ENCODE measurements at regions not wholly inside any gene's neighbourhood (a gene's known extent, or its start where the extent isn't known, plus 50 kb on each side); places are given as distances from the start of the nearest gene placed in this dataset.

DNA sequence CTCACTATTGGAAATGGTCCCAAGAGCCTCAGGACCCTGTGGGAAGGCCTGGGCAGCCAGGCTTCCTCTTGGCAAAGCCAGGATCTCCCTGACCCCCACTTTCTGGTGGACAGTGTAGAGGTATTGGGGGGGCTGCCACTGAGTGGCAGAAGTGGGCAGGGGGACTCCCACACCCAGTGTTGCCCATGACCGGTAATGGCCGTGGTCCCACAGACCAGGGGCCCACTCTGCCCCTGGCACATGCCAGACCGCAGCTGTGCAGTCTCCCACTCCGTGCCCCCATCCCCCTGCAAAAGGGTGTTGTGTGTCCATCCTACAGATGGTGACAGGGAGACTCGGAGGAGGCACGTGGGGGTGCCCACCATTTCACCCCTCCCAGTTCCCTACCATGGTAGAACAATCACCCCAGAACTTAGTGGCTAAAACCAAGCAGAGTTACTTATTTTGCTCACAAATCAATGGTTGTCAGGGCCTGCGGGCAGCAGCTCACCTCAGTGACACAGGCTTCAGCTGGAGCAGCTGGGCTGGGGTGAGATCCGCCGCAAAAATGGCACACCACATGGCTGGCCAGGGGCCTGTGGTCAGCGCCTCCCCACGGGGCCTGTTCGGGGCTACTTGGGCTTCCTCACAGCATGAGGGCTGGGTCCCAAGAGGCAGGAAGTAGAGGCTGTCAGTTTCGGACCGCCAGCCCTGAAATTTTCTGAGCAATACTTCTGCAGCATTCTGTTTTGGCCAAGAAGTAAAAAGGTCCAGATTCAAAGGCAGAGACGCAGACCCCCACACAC, 59.0 kb upstream of the ZNF469 start:
- TF ChIP-seq, protein P1, sequence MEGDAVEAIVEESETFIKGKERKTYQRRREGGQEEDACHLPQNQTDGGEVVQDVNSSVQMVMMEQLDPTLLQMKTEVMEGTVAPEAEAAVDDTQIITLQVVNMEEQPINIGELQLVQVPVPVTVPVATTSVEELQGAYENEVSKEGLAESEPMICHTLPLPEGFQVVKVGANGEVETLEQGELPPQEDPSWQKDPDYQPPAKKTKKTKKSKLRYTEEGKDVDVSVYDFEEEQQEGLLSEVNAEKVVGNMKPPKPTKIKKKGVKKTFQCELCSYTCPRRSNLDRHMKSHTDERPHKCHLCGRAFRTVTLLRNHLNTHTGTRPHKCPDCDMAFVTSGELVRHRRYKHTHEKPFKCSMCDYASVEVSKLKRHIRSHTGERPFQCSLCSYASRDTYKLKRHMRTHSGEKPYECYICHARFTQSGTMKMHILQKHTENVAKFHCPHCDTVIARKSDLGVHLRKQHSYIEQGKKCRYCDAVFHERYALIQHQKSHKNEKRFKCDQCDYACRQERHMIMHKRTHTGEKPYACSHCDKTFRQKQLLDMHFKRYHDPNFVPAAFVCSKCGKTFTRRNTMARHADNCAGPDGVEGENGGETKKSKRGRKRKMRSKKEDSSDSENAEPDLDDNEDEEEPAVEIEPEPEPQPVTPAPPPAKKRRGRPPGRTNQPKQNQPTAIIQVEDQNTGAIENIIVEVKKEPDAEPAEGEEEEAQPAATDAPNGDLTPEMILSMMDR (IDR thresholded peaks at IDR 0.05; ENCODE audit: control insufficient read depth, insufficient read depth, low read depth, low read length, missing control alignments) = no peak

GRCh38 chr16:88325087-88325750, 57.5 kb upstream of the ZNF469 start:
- TF ChIP-seq, protein P1 (IDR thresholded peaks at IDR 0.05; ENCODE audit: control insufficient read depth, insufficient read depth, low read depth, low read length, missing control alignments) = no peak
- no peak overlapping the region for H3K4me3 ChIP-seq (ENCODE audit: control insufficient read depth, low read depth, low read length)
- DNase-seq (ENCODE audit: low read depth) = no peak

More for the DNA sequence above, 59.0 kb upstream of the ZNF469 start:
- DNase-seq (ENCODE audit: low read depth) = no peak
- H3K4me3 ChIP-seq (ENCODE audit: control insufficient read depth, low read depth, low read length) = no peak overlapping the region

GRCh38 chr16:88325976-88326375, 56.8 kb upstream of the ZNF469 start:
- no peak overlapping the region for H3K4me3 ChIP-seq (ENCODE audit: control insufficient read depth, low read depth, low read length)
- no peak for DNase-seq (ENCODE audit: low read depth)
- TF ChIP-seq, protein P1 (IDR thresholded peaks at IDR 0.05; ENCODE audit: control insufficient read depth, insufficient read depth, low read depth, low read length, missing control alignments) = no peak

GRCh38 chr16:88326611-88327485, 55.9 kb upstream of the ZNF469 start:
- DNase-seq (ENCODE audit: low read depth) = no peak
- no peak overlapping the region for H3K4me3 ChIP-seq (ENCODE audit: control insufficient read depth, low read depth, low read length)
- TF ChIP-seq, protein P1 (IDR thresholded peaks at IDR 0.05; ENCODE audit: control insufficient read depth, insufficient read depth, low read depth, low read length, missing control alignments) = no peak

- H3K4me3 ChIP-seq (ENCODE audit: control insufficient read depth, low read depth, low read length) = no peak overlapping the region
- TF ChIP-seq, protein P1 (IDR thresholded peaks at IDR 0.05; ENCODE audit: control insufficient read depth, insufficient read depth, low read depth, low read length, missing control alignments) = no peak
- DNase-seq (ENCODE audit: low read depth) = no peak
Measured at GRCh38 chr16:88327561-88328312, 55.0 kb upstream of the ZNF469 start.
